RWPE1 (cell line): ENCODE measurements at regions not wholly inside any gene's neighbourhood (a gene's known extent, or its start where the extent isn't known, plus 50 kb on each side); places are given as distances from the start of the nearest gene placed in this dataset.

ENCODE experiments used
- CTCF ChIA-PET: fragments of 350-600 bp; sonication (Branson Sonifier 250); formaldehyde crosslinking; extraction: SDS; loops from one replicate; lab custom pipeline; 2021; lab: Yijun Ruan, JAX
- POLR2A ChIA-PET: fragments of 400-600 bp; formaldehyde crosslinking; extraction: SDS; loops from one replicate; lab custom pipeline; 2020; ENCODE audit warnings: antibody characterized with exemption; ENCODE audit not compliant: low non-redundant PET; lab: Yijun Ruan, JAX
- DNase-seq: peaks from one replicate; pipeline ENCODE4 v3.0.0; 2012; ENCODE audit warnings: low spot score
- H3K27ac ChIP-seq: fragments of 450-650 bp; 2 replicates; pipeline ENCODE4 v1.5.1; 2017
- TF ChIP-seq, protein P1 (sequence below): fragments of 450-650 bp; conservative IDR thresholded peaks from 2 replicates; pipeline ENCODE4 v1.5.1; 2017; ENCODE audit warnings: low read depth, mild to moderate bottlenecking

DNA sequence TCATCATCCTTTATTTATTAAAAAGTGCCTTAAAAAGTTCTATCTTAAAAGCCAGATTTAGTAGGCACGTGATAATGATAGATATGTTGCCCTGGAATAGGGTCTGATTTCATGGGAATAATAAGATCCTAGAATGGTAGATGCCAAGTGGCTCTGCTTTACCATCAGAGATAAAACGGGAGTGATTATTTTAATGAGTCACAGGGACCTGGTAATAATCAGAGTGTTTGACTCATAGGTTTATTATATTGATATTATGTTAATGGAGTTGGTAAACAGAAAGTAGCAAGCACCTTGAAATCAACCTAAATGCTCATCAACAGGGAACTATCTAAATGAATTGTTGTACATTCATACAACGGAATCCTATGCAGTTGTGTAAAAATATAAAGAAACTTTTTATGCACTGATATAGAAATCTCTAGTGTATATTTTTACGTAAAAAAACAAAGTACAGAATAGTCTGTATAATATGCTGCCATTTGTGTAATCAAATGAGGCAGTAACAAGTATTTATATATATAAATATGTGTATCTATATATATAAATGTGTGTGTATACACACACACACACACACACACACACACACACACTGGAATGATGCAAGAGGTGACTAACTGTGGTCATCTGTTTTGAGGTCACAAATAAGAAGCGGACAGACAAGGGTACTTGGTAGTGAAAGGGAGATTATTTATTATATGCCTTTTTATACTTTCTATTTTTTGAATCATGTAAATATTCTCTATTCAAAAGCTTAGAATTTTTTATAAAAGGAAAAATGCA is 78.6 kb upstream of the DYNC1I1 start:
- CTCF ChIA-PET = interaction anchor here (0.6 to 0.8 kb wide), 3 partner anchors 16 to 183 kb away, joined by 3 to 4 read pairs (median 3); no protein-coding TSS in a partner anchor
- TF ChIP-seq, protein P1, sequence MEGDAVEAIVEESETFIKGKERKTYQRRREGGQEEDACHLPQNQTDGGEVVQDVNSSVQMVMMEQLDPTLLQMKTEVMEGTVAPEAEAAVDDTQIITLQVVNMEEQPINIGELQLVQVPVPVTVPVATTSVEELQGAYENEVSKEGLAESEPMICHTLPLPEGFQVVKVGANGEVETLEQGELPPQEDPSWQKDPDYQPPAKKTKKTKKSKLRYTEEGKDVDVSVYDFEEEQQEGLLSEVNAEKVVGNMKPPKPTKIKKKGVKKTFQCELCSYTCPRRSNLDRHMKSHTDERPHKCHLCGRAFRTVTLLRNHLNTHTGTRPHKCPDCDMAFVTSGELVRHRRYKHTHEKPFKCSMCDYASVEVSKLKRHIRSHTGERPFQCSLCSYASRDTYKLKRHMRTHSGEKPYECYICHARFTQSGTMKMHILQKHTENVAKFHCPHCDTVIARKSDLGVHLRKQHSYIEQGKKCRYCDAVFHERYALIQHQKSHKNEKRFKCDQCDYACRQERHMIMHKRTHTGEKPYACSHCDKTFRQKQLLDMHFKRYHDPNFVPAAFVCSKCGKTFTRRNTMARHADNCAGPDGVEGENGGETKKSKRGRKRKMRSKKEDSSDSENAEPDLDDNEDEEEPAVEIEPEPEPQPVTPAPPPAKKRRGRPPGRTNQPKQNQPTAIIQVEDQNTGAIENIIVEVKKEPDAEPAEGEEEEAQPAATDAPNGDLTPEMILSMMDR = no peak
- no peak for DNase-seq
- no peak overlapping the region for H3K27ac ChIP-seq
- POLR2A ChIA-PET = no interaction called here

DNA sequence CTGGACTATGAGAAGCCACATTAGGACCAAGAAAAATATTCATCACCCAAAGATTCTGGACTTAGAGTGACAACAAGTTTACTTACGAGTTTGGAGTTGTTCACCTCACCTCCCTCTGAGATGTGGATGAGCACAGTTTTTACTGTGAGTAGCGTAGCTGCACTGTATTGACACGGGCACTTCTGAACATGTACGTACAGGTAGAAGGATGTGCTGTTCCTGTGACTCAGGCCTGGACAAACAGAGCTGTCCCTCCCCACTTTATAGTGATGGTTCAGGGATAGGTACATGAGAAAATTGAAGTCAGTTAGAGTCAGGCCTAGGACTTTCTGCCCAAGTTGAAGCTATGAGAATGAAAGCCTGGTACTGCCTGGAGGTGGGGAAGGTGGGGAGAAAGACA is 80.9 kb upstream of the DYNC1I1 start:
- H3K27ac ChIP-seq = no peak overlapping the region
- ChIA-PET POLR2A (no interaction called here), CTCF (interaction anchor here (0.6 to 5.9 kb wide), 8 partner anchors 30 to 200 kb away, joined by 3 to 69 read pairs (median 4); no protein-coding TSS in a partner anchor)
- TF ChIP-seq, protein P1 = no peak
- DNase-seq = peak; percentile 76

DNA sequence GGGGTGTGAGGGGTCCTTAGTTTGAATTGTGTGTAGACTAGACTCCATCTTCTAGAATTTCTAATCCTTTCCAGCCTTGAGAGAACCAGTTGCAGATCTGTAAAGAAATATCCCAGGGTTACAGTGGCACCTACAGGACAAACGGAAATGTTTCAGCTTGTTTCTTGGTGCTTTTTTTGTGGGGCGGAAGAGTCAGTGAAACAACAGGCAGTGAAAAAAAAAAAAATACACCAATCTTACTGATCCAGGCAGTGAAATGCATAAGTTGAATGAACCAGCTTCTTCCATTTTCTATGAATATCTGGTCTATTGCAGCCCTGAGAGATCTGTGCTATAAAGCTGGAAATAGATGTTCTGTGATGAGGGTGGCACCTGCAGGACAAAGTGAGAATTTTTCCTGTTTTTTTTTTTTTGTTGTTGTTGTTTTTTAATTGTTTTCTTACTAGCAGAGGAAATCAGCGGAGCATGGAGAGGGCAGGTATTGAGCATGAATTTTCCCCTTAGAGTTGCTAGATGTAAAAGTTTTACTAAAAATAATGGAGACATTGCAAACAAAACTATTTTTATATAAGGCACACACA is 81.9 kb upstream of the DYNC1I1 start:
- POLR2A ChIA-PET = interaction anchor here (0.6 kb wide), 1 partner anchor 145 kb away, joined by 13 read pairs; no protein-coding TSS in a partner anchor
- DNase-seq = no peak
- TF ChIP-seq, protein P1 = peak; percentile 79
- H3K27ac ChIP-seq = no peak overlapping the region
- CTCF ChIA-PET = interaction anchor here (0.6 to 5.9 kb wide), 27 partner anchors 9 to 1314 kb away, joined by 3 to 69 read pairs (median 4); partner anchors contain the start of genes PDK4 and PON2

DNA sequence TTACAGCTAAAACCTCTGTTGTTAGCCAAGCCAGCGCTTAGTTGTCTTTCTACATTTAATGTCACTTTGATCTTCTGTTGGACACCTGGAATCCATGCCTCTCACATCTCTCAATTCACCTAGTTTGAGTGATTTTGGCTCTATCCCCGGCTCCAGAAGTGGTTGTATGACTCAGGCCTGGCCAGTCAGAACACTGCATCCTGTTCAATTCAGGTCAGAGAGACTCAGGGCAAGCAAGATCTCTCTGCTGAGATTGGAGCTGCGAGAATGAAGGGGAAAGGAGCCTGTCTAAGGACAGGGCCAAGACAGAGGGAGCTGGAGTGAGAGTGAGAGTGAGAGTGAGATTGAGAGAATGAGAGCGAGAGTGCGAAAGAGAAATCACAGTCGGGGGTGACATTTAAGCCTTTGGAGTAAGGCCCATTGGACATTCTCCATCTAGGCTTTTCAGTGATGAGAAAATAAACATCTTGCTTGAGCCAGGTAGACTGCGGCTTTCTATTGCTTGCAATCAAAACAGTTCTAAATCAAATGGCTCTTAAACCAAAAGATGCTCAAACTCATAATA is 83.3 kb upstream of the DYNC1I1 start:
- DNase-seq = no peak

DNA sequence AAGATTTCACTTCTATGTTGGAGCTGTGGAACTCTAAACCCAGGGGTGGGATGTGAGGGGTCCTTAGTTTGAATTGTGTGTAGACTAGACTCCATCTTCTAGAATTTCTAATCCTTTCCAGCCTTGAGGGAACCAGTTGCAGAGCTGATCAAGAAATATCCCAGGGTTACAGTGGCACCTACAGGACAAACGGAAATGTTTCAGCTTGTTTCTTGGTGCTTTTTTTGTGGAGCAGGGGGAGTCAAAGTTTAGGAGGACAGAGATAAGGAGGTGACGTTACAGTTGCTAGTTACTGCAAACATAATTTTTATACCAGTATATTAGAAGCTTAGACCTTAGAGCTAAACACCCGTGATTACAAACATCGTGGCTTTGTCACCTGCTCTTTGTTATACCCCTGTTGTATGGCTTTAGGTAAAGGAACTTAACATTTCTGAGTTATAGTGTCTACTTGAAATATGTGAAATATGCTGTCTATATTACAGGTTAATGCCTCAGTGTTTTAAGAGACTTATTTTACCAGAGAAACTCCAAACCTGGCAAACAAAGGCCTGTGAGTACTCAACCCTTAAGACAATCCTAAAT is 84.5 kb upstream of the DYNC1I1 start:
- POLR2A ChIA-PET = no interaction called here
- H3K27ac ChIP-seq = no peak overlapping the region
- TF ChIP-seq, protein P1 = peak; percentile 46
- CTCF ChIA-PET = interaction anchor here (0.6 to 5.9 kb wide), 9 partner anchors 29 to 208 kb away, joined by 3 to 69 read pairs (median 3); no protein-coding TSS in a partner anchor
- no peak for DNase-seq

More for the DNA sequence above, 83.3 kb upstream of the DYNC1I1 start:
- CTCF ChIA-PET = interaction anchor here (0.6 to 5.9 kb wide), 10 partner anchors 37 to 1023 kb away, joined by 3 to 69 read pairs (median 4); no protein-coding TSS in a partner anchor
- TF ChIP-seq, protein P1 = no peak
- POLR2A ChIA-PET = no interaction called here
- H3K27ac ChIP-seq = no peak overlapping the region

DNA sequence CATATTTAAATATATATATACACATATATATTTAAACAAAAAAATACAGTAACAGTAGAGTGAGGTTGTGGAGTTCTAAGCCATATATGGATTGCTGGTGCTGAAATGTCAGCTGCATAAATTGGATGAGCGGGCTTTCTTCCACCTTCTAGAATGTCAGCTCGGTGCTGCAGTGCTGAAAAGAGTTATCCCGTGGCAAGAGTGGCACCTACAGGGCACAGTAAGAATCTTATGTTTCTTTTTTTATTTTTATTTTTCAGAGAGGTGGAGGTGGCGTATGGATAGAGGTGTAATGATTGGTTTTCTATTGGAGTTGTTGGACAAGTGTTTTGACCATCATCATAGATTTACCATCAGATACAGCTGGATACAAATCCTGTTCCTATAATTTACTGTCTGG is 86.2 kb upstream of the DYNC1I1 start:
- H3K27ac ChIP-seq = no peak overlapping the region
- DNase-seq = no peak
- TF ChIP-seq, protein P1 = peak; percentile 23; the same call in 1 of the 2 replicates
- ChIA-PET CTCF (interaction anchor here (0.6 to 5.9 kb wide), 14 partner anchors 13 to 233 kb away, joined by 3 to 69 read pairs (median 4); no protein-coding TSS in a partner anchor), POLR2A (no interaction called here)
